H9 (cell line): ENCODE measurements at regions not wholly inside any gene's neighbourhood (a gene's known extent, or its start where the extent isn't known, plus 50 kb on each side); places are given as distances from the start of the nearest gene placed in this dataset.

Experiments used
- DNase-seq: peaks from one replicate; pipeline ENCODE4 v3.0.0-alpha.2; 2017
- H2AFZ ChIP-seq: one replicate; pipeline ENCODE4 v1.6.1; 2013; ENCODE audit warnings: mild to moderate bottlenecking, low read length, control low read depth, moderate library complexity
- H2AK5ac ChIP-seq: 2 replicates; pipeline ENCODE4 v1.6.1; 2013; ENCODE audit warnings: low read length, control low read depth, mixed read lengths; ENCODE audit not compliant: insufficient read length
- H2BK120ac ChIP-seq: one replicate; pipeline ENCODE4 v1.6.1; 2013; ENCODE audit warnings: low read depth, mild to moderate bottlenecking, low read length, control low read depth, inconsistent platforms; ENCODE audit not compliant: poor library complexity, severe bottlenecking
- H2BK12ac ChIP-seq: 2 replicates; pipeline ENCODE4 v1.6.1; 2013; ENCODE audit warnings: low read length, control low read depth, mixed read lengths, low read depth; ENCODE audit not compliant: insufficient read length
- H2BK15ac ChIP-seq: 2 replicates; pipeline ENCODE4 v1.6.1; 2013; ENCODE audit warnings: low read depth, low read length, control low read depth
- H2BK20ac ChIP-seq: one replicate; pipeline ENCODE4 v1.6.1; 2013; ENCODE audit warnings: low read depth, mild to moderate bottlenecking, low read length, control low read depth, inconsistent platforms; ENCODE audit not compliant: poor library complexity, severe bottlenecking
- H2BK5ac ChIP-seq: 2 replicates; pipeline ENCODE4 v1.6.1; 2013; ENCODE audit warnings: low read length, control low read depth, mixed read lengths; ENCODE audit not compliant: insufficient read length
- H3K14ac ChIP-seq: 2 replicates; pipeline ENCODE4 v1.6.1; 2013; ENCODE audit warnings: low read length, control low read depth; ENCODE audit not compliant: insufficient read depth
- H3K18ac ChIP-seq: 2 replicates; pipeline ENCODE4 v1.6.1; 2013; ENCODE audit warnings: low read depth, mild to moderate bottlenecking, mixed read lengths, low read length, control low read depth; ENCODE audit not compliant: insufficient read length
- H3K23ac ChIP-seq: 2 replicates; pipeline ENCODE4 v1.6.1; 2013; ENCODE audit warnings: low read length, control low read depth, mixed read lengths, low read depth; ENCODE audit not compliant: insufficient read length
- H3K23me2 ChIP-seq: 2 replicates; pipeline ENCODE4 v1.6.1; 2013; ENCODE audit warnings: low read depth, mild to moderate bottlenecking, mixed read lengths, low read length, control low read depth; ENCODE audit not compliant: insufficient read length, poor library complexity, severe bottlenecking
- H3K27ac ChIP-seq: 2 replicates; pipeline ENCODE4 v1.5.1; 2013; ENCODE audit warnings: low read length, control low read depth, mixed read lengths, low read depth; ENCODE audit not compliant: insufficient read length
- H3K27me3 ChIP-seq: 2 replicates; pipeline ENCODE4 v1.6.1; 2013; ENCODE audit warnings: low read length, control low read depth, inconsistent platforms; ENCODE audit not compliant: insufficient read depth
- H3K4ac ChIP-seq: 2 replicates; pipeline ENCODE4 v1.6.1; 2013; ENCODE audit warnings: low read depth, mild to moderate bottlenecking, control low read depth, inconsistent platforms, low read length, moderate library complexity
- H3K4me1 ChIP-seq: 2 replicates; pipeline ENCODE4 v1.6.1; 2013; ENCODE audit warnings: low read length, control low read depth, inconsistent platforms; ENCODE audit not compliant: insufficient read depth
- H3K4me2 ChIP-seq: 2 replicates; pipeline ENCODE4 v1.6.1; 2013; ENCODE audit warnings: low read length, control low read depth, mixed read lengths; ENCODE audit not compliant: insufficient read length, insufficient read depth
- H3K56ac ChIP-seq: 2 replicates; pipeline ENCODE4 v1.6.1; 2013; ENCODE audit warnings: low read depth, mild to moderate bottlenecking, mixed read lengths, low read length, control low read depth; ENCODE audit not compliant: insufficient read length
- H3K79me1 ChIP-seq: 2 replicates; pipeline ENCODE4 v1.6.1; 2013; ENCODE audit warnings: low read depth, mild to moderate bottlenecking, moderate library complexity, low read length, control low read depth, inconsistent platforms; ENCODE audit not compliant: insufficient read depth, poor library complexity, severe bottlenecking
- H3K79me2 ChIP-seq: 2 replicates; pipeline ENCODE4 v1.6.1; 2013; ENCODE audit warnings: low read length, control low read depth, inconsistent platforms; ENCODE audit not compliant: insufficient read depth
- H3K9ac ChIP-seq: 2 replicates; pipeline ENCODE4 v1.6.1; 2013; ENCODE audit warnings: low read length, control low read depth, mixed read lengths; ENCODE audit not compliant: insufficient read length; ENCODE audit errors: extremely low read depth
- H3K9me3 ChIP-seq: one replicate; pipeline ENCODE4 v1.6.1; 2013; ENCODE audit warnings: low read depth, low read length, inconsistent platforms; ENCODE audit not compliant: control insufficient read depth
- H3T11ph ChIP-seq: one replicate; pipeline ENCODE4 v1.6.1; 2013; ENCODE audit warnings: mild to moderate bottlenecking, low read length, control low read depth, inconsistent platforms
- H4K20me1 ChIP-seq: one replicate; pipeline ENCODE4 v1.6.1; 2013; ENCODE audit not compliant: control insufficient read depth, insufficient read length, insufficient read depth
- H4K5ac ChIP-seq: 2 replicates; pipeline ENCODE4 v1.6.1; 2013; ENCODE audit warnings: low read depth, mild to moderate bottlenecking, mixed read lengths, low read length, control low read depth; ENCODE audit not compliant: insufficient read length
- H4K8ac ChIP-seq: replicated peaks from 2 replicates; pipeline ENCODE4 v1.6.1; 2013; ENCODE audit warnings: low read length, control low read depth, mixed read lengths, low read depth; ENCODE audit not compliant: insufficient read length
- H4K91ac ChIP-seq: 2 replicates; pipeline ENCODE4 v1.6.1; 2013; ENCODE audit warnings: low read depth, mild to moderate bottlenecking, moderate library complexity, mixed read lengths, low read length, control low read depth; ENCODE audit not compliant: insufficient read length
- H3K27ac Mint-ChIP-seq, 3 experiments: 2 replicates in 2 of 3; 3 replicates in 1 of 3; pipeline ENCODE4 v1.8.0; 2020 to 2021; ENCODE audit warnings: mixed read lengths in 3 of 3, mild to moderate bottlenecking in 1 of 3, moderate library complexity in 1 of 3
- H3K27me3 Mint-ChIP-seq: 2 replicates; pipeline ENCODE4 v1.8.0; 2021; ENCODE audit warnings: low read depth, mild to moderate bottlenecking, moderate library complexity, mixed read lengths
- H3K36me3 Mint-ChIP-seq, 3 experiments: 2 replicates in 2 of 3; 3 replicates in 1 of 3; pipeline ENCODE4 v1.8.0; 2020 to 2021; ENCODE audit warnings: low read depth in 3 of 3, mixed read lengths in 3 of 3; ENCODE audit not compliant: insufficient read depth in 1 of 3
- H3K4me1 Mint-ChIP-seq, 2 experiments: 2 replicates each; pipeline ENCODE4 v1.8.0; 2020; ENCODE audit warnings: mixed read lengths in 2 of 2
- H3K4me3 Mint-ChIP-seq, 2 experiments: 2 replicates in 1 of 2; 3 replicates in 1 of 2; pipeline ENCODE4 v1.8.0; 2020 to 2021; ENCODE audit warnings: mild to moderate bottlenecking in 2 of 2, mixed read lengths in 2 of 2, moderate library complexity in 1 of 2
- H3K9me3 Mint-ChIP-seq, 2 experiments: 2 replicates in 1 of 2; 3 replicates in 1 of 2; pipeline ENCODE4 v1.8.0; 2020; ENCODE audit warnings: mild to moderate bottlenecking in 2 of 2, mixed read lengths in 2 of 2, moderate library complexity in 1 of 2
- WGBS: extraction: QIAGEN DNeasy Blood & Tissue Kit; methylation state at CpG from one replicate; pipeline ENCODE4 v1.1.7; 2013; ENCODE audit warnings: missing lambda C conversion rate, low lambda C conversion rate, mixed read lengths; ENCODE audit not compliant: insufficient read length; ENCODE audit errors: extremely low coverage; 5-methylcytosine and 5-hydroxymethylcytosine counted together
- TF ChIP-seq, protein P1 (sequence below): fragments of 200-600 bp; sonication (generic); conservative IDR thresholded peaks from 3 replicates; pipeline ENCODE4 v1.8.0; 2021; ENCODE audit warnings: antibody characterized with exemption, mild to moderate bottlenecking

DNA sequence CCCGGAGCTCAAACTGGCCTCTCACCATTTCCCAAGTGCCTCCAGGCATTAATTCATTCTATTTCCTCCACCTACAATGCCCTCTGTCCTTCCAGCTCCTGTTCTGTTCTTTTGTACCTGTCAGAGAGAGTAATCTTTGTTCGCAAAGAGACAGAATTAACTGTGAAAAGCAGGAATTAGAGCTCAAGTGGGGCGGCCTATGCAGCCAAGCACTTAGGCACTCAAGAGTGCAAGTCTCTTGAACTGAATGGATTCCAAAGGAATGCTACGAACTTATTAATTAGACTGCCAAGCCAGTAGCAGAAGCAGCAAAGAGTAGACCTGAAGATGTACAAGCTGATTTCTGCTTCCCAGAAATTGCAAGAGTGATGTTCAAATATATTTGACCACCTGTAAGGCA lies 338.3 kb upstream of the AUTS2 start:
- H3K27ac ChIP-seq: no peak overlapping the region
- no peak overlapping the region for H2BK15ac ChIP-seq
- H3K4ac ChIP-seq: no peak overlapping the region
- no peaks in the 10 kb centered on the region; a peak in 1 of 7 replicates for H3K36me3 Mint-ChIP-seq
- no peak overlapping the region for H3K23ac ChIP-seq
- H3K9me3 Mint-ChIP-seq: peaks cover 0 to 2% of the 10 kb centered on the region in 2 experiments; a peak in 2 of 5 replicates
- 0 out of 4 replicates have a peak, but pooled peaks cover 0 to 2% of the 10 kb centered on the region in 2 experiments for H3K4me1 Mint-ChIP-seq
- DNase-seq: no peak
- H3K27ac Mint-ChIP-seq: no peak overlapping the region
- no peak overlapping the region for H4K8ac ChIP-seq
- H2AFZ ChIP-seq: no peak overlapping the region
- no peak overlapping the region for H3K4me3 Mint-ChIP-seq
- no peak overlapping the region for H3K14ac ChIP-seq
- no peak overlapping the region for H4K91ac ChIP-seq
- H3K18ac ChIP-seq: no peak overlapping the region
- no peak overlapping the region for H3T11ph ChIP-seq
- H3K56ac ChIP-seq: no peak overlapping the region
- H3K4me2 ChIP-seq: no peak overlapping the region
- peaks cover 52% of the 10 kb centered on the region for H3K27me3 Mint-ChIP-seq
- H2BK5ac ChIP-seq: no peak overlapping the region
- no peaks in the 10 kb centered on the region for H3K27me3 ChIP-seq
- no peaks in the 10 kb centered on the region for H3K4me1 ChIP-seq
- H3K79me2 ChIP-seq: no peaks in the 10 kb centered on the region
- H3K79me1 ChIP-seq: no peaks in the 10 kb centered on the region
- no peaks in the 10 kb centered on the region for H4K20me1 ChIP-seq
- H2AK5ac ChIP-seq: no peak overlapping the region
- no peak overlapping the region for H3K9ac ChIP-seq
- no CpG with 5 or more reads among the region's 4 CpGs for WGBS
- TF ChIP-seq, protein P1, sequence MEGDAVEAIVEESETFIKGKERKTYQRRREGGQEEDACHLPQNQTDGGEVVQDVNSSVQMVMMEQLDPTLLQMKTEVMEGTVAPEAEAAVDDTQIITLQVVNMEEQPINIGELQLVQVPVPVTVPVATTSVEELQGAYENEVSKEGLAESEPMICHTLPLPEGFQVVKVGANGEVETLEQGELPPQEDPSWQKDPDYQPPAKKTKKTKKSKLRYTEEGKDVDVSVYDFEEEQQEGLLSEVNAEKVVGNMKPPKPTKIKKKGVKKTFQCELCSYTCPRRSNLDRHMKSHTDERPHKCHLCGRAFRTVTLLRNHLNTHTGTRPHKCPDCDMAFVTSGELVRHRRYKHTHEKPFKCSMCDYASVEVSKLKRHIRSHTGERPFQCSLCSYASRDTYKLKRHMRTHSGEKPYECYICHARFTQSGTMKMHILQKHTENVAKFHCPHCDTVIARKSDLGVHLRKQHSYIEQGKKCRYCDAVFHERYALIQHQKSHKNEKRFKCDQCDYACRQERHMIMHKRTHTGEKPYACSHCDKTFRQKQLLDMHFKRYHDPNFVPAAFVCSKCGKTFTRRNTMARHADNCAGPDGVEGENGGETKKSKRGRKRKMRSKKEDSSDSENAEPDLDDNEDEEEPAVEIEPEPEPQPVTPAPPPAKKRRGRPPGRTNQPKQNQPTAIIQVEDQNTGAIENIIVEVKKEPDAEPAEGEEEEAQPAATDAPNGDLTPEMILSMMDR: no peak
- no peak overlapping the region for H2BK120ac ChIP-seq
- H2BK12ac ChIP-seq: no peak overlapping the region
- no peak overlapping the region for H4K5ac ChIP-seq
- H2BK20ac ChIP-seq: no peak overlapping the region
- H3K23me2 ChIP-seq: no peaks in the 10 kb centered on the region
- H3K9me3 ChIP-seq: no peaks in the 10 kb centered on the region
